ENCODE measurements at regions not wholly inside any gene's neighbourhood (a gene's known extent, or its start where the extent isn't known, plus 50 kb on each side); places are given as distances from the start of the nearest gene placed in this dataset.
A peak's percentile ranks its signal among the peaks of the same experiment; 100 is the strongest.

DNA sequence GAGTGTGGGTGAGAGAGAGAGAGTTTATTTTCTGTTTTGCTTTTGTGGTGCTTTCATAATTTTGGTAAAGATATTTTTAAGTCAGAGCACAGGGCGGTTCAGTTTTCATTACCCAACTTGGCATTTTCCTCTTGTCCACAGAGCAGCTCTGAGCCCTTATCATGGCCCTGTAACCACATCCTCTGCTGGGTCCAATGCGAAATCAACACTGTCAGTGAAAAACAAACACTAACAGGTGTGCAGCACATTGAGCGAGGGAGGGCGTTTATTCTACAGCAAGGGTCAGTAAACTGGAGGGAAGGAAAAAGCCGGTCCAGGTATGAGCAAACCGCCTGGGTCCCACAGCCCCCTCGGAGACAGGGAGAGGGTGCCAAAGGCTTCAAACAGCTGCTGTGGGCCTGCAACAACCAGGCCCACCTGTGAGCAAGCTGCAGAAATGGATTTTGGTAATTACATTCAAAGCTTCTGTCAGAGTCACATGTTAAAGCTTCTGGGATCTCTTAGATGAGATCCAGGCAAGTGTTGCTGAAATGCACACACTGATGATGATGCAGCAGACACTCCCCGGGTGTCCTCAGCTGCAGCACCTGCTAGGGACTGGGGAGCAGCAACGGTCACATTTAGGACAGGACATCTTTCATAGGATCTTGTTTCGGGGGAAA is 132.7 kb upstream of the DYRK2 start:
- Histone ChIP-seq H3K36me3 (no peaks in the 10 kb centered on the region), H3K9me3 (no peaks in the 10 kb centered on the region), H3K4me3 (no peak overlapping the region), H3K27me3 (no peaks in the 10 kb centered on the region), H3K4me1 (peaks cover 0 to 23% (median 12%) of the 10 kb centered on the region in 4 donors), H3K27ac (peak overlapping the region in 1 of 4 donors; percentile 71)
- intact Hi-C loops (cut with DNase I) = loop anchor here (5.0 kb wide), 2 partner anchors 34 to 131 kb away; partner anchors contain the start of gene DYRK2
- WGBS, 2 donors = 22 to 36% methylated on average over 10 of the region's 10 CpGs
- TF ChIP-seq POLR2A (IDR thresholded peaks at IDR 0.05) (no peak), POLR2AphosphoS5 (IDR thresholded peaks at IDR 0.05) (no peak), CTCF (IDR thresholded peaks at IDR 0.05) (no peak), EP300 (IDR thresholded peaks at IDR 0.05) (no peak)
- DNase-seq = no peak

DNA sequence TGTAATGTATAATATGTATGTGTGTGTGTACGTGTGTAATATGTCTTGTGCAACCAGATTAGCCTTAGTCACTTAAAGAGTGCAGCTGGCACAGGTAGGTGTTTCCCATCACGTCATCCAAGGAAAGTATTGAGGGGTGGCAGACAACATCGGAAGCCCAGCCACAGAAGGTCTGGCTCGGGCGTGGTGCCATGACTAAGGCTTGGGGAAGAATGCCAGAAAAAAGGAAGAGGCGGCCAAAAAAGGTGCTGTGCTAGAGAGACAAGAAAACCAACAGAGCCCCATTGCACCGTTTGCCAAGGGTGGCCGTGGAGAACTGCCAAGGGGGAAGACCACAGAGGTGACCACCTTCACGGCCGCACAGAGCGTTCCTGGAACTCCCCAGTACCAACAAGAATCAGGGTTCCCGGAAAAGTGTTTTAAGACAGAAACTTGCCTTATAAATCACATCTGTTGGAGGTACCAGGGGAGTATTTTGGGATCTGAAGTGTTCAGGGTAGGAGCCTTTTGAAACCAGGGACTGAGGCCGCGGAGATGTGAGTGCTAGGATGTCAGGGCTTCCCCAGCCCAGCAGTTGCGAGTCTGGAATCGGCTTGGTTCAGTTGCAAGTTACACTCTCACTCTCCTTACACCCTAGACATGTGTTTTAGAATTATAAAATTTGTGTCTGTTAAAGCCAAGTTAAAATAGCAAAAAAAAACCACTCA is 131.2 kb upstream of the DYRK2 start:
- intact Hi-C loops (cut with DNase I) = loop anchor here (5.0 kb wide), 2 partner anchors 35 to 130 kb away; partner anchors contain the start of gene DYRK2
- H3K27ac ChIP-seq = peak overlapping the region; percentile 50 to 71 (median 60)
- peak overlapping the region in 1 of 4 donors; percentile 10 for H3K4me3 ChIP-seq
- H3K4me1 ChIP-seq = peaks cover 0 to 23% (median 11%) of the 10 kb centered on the region in 4 donors
- peak in 1 of 4 donors; percentile 29 for TF ChIP-seq POLR2AphosphoS5 (IDR thresholded peaks at IDR 0.05)
- no peak for TF ChIP-seq CTCF (IDR thresholded peaks at IDR 0.05)
- no peak for TF ChIP-seq POLR2A (IDR thresholded peaks at IDR 0.05)
- TF ChIP-seq EP300 (IDR thresholded peaks at IDR 0.05) = no peak
- peak; percentile 67 for DNase-seq
- 61 to 73% methylated on average over 16 of the region's 16 CpGs for WGBS, 2 donors
- no peaks in the 10 kb centered on the region for H3K27me3 ChIP-seq
- H3K9me3 ChIP-seq = no peaks in the 10 kb centered on the region
- no peaks in the 10 kb centered on the region for H3K36me3 ChIP-seq

DNA sequence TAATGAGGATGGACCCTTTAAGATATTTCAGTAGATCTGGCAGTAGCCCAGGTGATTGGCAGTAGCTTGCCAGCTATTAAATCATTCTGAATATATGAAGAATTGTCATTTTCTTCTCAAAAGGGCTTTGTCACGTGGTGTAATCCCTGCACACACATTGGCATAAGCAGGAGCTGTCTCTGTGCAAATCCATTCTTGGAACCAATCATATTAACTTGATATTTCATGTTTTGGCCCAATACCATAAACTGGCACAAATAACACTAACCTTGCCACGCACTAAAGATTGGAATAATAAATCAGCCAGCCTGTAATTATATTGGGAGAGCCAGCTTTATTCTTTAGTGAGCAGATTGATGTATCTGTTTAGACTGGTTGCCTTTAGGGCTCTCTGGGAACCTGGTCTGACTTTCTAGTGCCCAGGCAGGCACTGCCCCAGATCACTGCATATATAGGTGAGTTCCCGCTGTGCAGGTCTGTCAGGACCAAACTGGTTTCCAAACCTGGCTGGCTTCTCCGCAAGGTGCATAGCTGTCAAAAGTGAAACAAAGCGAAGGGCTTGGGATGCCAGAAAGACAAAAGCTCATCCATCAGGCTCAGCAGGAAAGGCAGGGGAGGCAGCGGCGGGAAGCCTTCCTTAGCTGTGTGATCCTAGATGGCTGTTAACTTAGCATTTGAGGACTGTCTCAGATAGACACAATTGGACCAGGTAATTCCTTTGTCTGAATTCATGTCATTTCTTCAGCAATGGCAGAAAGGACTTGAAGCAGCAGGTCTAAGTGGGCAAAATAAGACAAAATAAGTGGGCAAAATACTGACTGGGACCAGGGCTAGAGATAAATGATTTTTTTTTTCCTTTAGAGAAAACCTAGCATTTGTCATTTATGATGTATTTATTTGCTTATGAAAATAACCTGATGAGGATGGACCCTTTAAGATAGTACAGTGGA is 128.8 kb upstream of the DYRK2 start:
- TF ChIP-seq CTCF (IDR thresholded peaks at IDR 0.05) (no peak), EP300 (IDR thresholded peaks at IDR 0.05) (no peak), POLR2AphosphoS5 (IDR thresholded peaks at IDR 0.05) (no peak), POLR2A (IDR thresholded peaks at IDR 0.05) (no peak)
- no peak for DNase-seq
- no peak overlapping the region for H3K27ac ChIP-seq
- WGBS, 2 donors = 88 to 91% methylated on average over 7 of the region's 7 CpGs
- no peak overlapping the region for H3K4me3 ChIP-seq
- H3K27me3 ChIP-seq = no peaks in the 10 kb centered on the region
- no peaks in the 10 kb centered on the region for H3K9me3 ChIP-seq
- H3K4me1 ChIP-seq = peaks cover 0 to 22% (median 11%) of the 10 kb centered on the region in 4 donors
- H3K36me3 ChIP-seq = no peaks in the 10 kb centered on the region
- intact Hi-C loops (cut with DNase I) = loop anchor here (5.0 kb wide), 2 partner anchors 37 to 128 kb away; partner anchors contain the start of gene DYRK2

DNA sequence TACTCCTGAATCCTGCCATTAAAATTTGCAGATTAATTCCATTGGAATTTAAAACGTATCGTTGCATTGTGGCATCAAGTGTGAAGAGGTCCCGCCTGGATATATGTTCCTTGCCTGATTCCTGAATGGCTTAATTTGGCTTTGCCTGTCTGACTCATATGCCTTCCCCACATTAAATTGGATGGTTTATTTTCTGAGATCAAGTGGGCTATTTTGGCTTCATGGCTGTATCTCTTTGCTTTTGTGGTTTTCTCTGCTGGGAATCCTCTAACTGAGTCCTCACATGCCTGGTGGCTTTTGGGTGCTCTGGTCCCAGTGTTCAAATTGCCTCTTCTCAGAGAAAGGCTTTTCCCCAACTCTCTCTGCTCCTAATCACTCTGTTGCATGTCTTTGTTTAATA is 127.9 kb upstream of the DYRK2 start:
- Histone ChIP-seq H3K27ac (no peak overlapping the region), H3K36me3 (no peaks in the 10 kb centered on the region), H3K4me3 (no peak overlapping the region), H3K9me3 (no peaks in the 10 kb centered on the region), H3K27me3 (no peaks in the 10 kb centered on the region), H3K4me1 (peaks cover 0 to 14% (median 11%) of the 10 kb centered on the region in 4 donors)
- intact Hi-C loops (cut with DNase I) = no loop called here
- no peak for DNase-seq
- WGBS, 2 donors = 90 to 95% methylated on average over 3 of the region's 3 CpGs
- TF ChIP-seq POLR2A (IDR thresholded peaks at IDR 0.05) (no peak), POLR2AphosphoS5 (IDR thresholded peaks at IDR 0.05) (no peak), EP300 (IDR thresholded peaks at IDR 0.05) (no peak), CTCF (IDR thresholded peaks at IDR 0.05) (no peak)
